SKM-1 treated with dmso at 0.1 percent for 144 hours (cell line): ENCODE measurements at regions not wholly inside any gene's neighbourhood (a gene's known extent, or its start where the extent isn't known, plus 50 kb on each side); places are given as distances from the start of the nearest gene placed in this dataset.

Experiments used
- DNase-seq: peaks from one replicate; lab custom pipeline; 2025; ENCODE audit not compliant: unreplicated experiment; lab: John Stamatoyannopoulos, UW

- DNase-seq: no peak
Observed at GRCh38 chr15:98513428-98513986, 134.8 kb upstream of the IGF1R start.

DNA sequence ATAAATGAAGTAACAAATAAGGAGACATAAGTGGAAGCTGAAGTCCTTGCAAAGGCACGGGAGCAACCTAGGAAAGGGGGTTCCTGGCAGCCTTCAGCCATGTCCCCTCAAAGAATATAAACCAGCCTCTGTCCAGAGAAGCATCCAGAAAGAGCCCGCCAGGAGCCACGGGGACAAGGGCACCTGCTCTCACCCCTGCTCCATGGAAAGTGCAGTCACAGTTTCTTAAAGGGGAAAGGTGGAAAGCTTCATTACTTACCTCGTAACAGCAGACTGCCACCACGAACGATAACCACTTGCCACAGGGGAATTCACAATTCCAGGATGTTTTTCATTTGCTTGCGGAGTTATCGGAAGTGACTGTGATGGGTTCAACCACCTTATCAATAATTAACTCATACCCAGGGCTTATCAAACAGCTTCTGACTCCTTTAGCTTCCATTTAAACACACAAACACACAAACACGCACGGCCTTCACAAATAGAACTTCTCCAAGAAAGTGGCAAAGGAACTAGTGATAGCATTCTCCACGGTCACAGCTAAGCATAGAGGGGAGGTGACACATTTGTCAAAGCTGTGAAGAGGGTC, 134.2 kb upstream of the IGF1R start:
- no peak for DNase-seq

- peak; percentile 54 for DNase-seq
Observed at GRCh38 chr15:98518823-98519561, 129.3 kb upstream of the IGF1R start.

- no peak for DNase-seq
Observed at GRCh38 chr15:98519767-98520550, 128.4 kb upstream of the IGF1R start.

DNA sequence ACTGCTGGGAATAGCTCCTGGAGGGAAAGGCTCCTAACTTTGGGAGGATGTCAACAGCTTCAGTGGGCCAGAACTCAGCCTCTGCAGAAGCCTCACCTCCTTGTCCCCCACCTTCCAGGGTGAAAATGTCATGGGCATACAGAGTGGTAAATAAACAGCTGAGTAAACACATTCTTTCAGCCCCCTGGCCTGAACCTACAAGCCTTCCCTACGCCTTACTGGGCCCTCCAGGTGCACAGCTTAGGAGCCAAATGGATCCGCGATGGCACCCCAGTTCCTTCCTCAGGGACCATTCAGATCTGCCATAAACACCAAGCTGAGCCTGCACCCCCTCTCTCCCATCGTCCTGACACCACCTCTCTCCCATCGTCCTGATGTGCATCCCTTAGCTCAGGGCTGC, 126.2 kb upstream of the IGF1R start:
- no peak for DNase-seq

DNA sequence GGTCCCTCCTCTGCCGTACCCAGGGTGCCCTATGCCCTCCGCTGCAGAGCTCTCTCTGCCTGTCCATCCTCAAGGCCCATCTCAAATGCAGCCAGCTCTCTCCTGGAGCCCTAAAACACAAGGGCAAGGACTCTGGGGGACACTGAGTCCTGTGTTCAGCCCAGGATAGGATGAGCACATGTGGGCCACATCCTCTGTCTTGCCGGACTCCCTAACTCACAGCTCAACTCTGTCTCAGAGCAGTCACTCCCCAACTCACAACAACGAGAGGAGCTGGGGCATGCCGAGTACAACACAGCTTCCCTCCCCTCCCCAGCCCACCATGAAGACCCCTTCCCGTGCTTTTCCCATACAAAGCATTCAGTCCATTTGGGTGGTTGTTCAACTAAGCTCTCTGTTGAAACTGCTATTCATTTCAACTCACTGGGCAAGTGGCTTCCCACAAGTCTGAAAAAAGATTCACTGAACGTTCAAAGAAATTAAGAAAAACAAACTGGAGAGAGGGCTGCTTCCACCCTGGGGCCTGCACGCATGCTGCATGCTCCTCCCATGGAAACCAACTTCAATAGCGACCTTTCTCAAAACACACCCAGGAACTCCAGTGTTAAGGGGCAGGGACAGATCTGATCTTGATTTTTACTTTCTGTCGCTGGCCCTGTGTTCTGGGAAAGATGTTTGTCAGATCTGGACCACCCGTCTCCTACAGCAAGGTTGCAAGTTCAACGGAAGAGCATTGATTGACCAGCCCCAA, 124.3 kb upstream of the IGF1R start:
- DNase-seq: no peak

GRCh38 chr15:98524838-98525660, 123.3 kb upstream of the IGF1R start:
- no peak for DNase-seq

DNA sequence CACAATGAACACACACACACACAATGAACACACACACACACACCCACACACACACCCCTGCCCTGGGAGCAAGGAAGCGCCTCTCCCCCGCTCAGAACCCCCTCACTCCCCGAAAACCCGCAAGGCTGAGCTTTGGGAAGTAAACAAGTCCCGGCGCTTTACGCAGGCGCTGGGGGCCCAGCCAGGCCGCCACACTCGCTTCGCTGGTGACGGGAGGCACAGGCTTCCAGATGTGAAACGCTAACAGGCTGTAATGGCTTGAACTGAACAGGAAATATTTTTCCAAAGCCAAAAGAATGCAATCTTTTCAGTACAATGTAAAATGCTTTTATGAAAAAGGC, 122.7 kb upstream of the IGF1R start:
- DNase-seq: no peak

DNA sequence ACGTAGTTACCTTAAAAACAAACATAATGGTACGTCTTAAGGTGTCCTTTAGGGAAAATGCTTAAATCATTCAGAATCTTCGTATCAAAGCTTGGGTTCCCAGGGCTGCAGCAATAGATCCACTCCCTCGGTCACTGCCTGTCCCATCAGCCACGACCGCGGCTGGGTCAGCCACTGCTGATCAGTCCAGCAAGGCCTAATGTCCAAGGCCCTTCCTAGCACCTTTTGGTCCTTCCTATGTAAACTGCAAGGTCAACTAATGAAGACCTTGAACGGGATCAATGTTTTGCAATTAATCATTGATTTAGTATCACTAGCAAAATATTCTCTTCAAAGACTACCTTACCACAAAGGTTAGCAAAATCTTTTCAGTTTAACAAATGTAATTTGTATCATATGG, 122.2 kb upstream of the IGF1R start:
- DNase-seq: no peak

GRCh38 chr15:98528046-98528725, 120.2 kb upstream of the IGF1R start:
- DNase-seq: no peak

DNA sequence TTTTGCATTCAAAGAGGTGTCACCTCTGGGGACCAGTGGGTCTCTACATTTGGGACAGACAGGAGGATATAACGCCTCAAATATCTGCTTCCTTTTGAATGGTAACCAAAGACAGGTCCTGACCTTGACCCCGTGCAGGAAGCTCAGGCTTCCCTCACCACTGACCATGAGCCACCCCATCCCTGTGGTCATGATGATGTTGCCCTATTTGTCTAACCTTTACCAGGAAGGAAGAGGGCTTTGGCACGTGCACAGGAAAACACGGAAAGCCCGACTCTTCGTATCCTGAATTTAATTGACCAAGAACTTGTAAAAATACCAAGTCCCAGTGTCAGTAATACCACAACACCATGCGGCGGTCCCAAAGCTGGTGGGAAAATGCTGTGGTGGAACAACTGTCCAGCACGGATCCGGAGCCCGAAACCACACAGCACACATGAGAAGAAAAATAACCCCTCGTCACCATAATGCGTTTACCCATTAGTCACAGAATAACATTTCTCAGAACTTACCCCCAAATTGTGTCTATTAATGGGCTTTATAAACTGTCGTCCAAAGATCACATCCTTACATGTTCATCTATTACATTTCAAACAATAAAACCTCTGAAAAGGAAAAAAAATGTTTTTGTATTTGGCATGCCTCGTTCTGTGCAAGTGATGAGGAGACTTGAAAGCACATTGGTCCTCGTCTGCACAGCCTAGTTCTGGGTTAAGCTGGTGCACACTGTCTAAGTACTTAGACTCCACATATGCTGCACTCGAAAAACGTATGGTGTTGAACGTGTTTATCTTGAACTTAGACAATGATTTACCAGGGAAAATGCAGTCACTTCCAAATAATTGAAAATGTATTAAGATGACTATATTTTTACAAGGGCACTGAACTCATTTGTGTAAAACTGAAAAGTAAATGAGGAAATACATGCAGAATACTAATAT, 118.9 kb upstream of the IGF1R start:
- DNase-seq: no peak

GRCh38 chr15:98530570-98530969, 117.8 kb upstream of the IGF1R start:
- no peak for DNase-seq

DNA sequence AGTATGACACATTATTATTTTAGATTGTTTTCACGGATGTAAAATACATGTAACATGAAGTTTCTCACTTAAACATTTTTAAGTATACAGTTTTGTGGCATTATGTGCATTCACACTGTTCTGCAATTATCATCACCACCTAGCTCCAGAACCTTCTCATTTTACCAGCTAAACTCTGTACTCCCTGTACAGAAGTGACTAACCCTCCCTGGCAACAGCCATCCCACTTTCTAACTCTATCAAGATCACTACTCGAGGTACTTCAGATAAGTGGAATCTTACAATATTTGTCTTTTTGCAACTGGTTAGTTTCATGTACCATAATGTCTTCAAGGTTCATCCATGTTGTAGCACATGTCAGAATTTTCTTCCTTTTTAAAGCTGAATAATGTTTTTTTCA, 116.3 kb upstream of the IGF1R start:
- DNase-seq: no peak

GRCh38 chr15:98536976-98537375, 111.4 kb upstream of the IGF1R start:
- DNase-seq: no peak

DNA sequence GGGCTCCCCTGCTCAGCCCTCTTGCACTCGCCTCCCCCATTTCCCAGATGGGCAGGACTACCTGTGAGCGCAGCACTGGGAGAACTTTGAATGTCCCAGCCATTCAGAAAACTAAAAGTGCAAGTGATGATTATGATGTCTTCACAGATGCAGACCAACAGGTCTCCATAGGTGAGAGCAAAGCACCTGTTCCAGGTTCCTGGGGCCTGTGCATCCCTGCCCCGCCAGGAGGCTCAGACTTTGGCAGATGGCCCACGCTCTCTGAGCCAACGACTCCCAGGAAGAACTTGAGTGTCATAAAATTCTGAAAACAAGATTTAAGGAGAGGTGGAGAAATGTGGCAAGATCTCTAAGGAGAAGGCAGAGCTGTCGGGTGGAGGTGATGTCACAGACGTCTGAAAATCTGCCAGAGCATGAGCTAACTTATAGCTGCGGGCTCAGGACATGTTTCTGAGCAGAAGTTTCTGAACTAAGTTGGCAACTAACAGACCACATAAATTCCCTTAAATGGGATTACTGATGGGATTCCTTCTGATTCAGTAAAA, 110.8 kb upstream of the IGF1R start:
- no peak for DNase-seq

- DNase-seq: no peak
Observed at GRCh38 chr15:98541519-98541918, 106.8 kb upstream of the IGF1R start.

GRCh38 chr15:98543237-98543636, 105.1 kb upstream of the IGF1R start:
- DNase-seq: no peak

DNA sequence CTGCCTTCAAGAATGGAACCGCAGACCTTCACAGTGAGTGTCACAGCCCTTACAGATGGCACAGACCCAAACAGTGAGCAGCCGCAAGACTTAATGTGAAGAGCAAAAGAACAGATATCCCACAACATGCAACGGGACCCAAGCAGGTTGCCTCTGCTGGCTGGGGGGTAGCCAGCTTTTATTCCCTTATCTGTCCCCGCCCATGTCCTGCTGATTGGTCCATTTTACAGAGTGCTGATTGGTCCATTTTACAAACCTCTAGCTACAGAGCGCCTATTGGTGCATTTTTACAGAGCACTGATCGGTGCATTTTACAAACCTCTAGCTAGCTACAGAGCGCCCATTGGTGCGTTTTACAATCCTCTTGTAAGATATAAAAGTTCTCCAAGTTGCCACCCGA, 102.0 kb upstream of the IGF1R start:
- DNase-seq: no peak
